ENCODE measurements at regions not wholly inside any gene's neighbourhood (a gene's known extent, or its start where the extent isn't known, plus 50 kb on each side); places are given as distances from the start of the nearest gene placed in this dataset.

DNA sequence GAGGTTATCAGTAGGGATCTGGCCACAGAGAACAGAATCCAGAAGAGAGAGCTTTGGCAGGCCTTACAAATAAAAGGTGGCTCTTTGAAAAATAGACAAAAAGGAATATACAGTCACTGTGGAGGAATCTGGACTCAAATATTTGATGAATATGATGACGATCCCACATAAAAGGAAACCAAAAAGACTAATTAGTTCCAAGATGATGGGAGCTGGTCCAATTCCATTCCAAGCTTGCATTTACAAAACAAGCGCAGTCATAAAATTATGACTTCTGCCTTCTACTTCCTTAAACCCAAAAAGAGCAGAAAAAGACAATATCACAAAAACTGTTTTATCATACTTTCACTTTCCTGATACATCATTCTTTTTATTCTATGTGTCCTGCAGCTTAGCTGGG is 285.8 kb downstream of the DIPK2A start:
- TF ChIP-seq, protein P1, sequence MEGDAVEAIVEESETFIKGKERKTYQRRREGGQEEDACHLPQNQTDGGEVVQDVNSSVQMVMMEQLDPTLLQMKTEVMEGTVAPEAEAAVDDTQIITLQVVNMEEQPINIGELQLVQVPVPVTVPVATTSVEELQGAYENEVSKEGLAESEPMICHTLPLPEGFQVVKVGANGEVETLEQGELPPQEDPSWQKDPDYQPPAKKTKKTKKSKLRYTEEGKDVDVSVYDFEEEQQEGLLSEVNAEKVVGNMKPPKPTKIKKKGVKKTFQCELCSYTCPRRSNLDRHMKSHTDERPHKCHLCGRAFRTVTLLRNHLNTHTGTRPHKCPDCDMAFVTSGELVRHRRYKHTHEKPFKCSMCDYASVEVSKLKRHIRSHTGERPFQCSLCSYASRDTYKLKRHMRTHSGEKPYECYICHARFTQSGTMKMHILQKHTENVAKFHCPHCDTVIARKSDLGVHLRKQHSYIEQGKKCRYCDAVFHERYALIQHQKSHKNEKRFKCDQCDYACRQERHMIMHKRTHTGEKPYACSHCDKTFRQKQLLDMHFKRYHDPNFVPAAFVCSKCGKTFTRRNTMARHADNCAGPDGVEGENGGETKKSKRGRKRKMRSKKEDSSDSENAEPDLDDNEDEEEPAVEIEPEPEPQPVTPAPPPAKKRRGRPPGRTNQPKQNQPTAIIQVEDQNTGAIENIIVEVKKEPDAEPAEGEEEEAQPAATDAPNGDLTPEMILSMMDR (optimal IDR thresholded peaks at IDR 0.05 in 1 of 3, IDR thresholded peaks at IDR 0.05 in 1 of 3, conservative IDR thresholded peaks at IDR 0.05 in 1 of 3; ENCODE audit: extremely low read depth in 1 of 3, insufficient read depth in 2 of 3, low read length in 3 of 3): no peak
- no peak for TF ChIP-seq EZH2 (IDR thresholded peaks at IDR 0.05; ENCODE audit: low read length)
